ENCODE measurements at regions not wholly inside any gene's neighbourhood (a gene's known extent, or its start where the extent isn't known, plus 50 kb on each side); places are given as distances from the start of the nearest gene placed in this dataset.

- no peak for DNase-seq
These were observed 56.3 kb upstream of the GALNT2 start for GRCh38 chr1:230010603-230011332.

GRCh38 chr1:230011333-230012092 lies 55.5 kb upstream of the GALNT2 start:
- DNase-seq = no peak

- DNase-seq = no peak
These were observed 55.0 kb upstream of the GALNT2 start for GRCh38 chr1:230012093-230012393.

GRCh38 chr1:230012741-230013140 lies 54.3 kb upstream of the GALNT2 start:
- DNase-seq = no peak

GRCh38 chr1:230016159-230016558 lies 50.9 kb upstream of the GALNT2 start:
- no peak for DNase-seq

Data from T1000 (cell line).